ENCODE measurements at regions not wholly inside any gene's neighbourhood (a gene's known extent, or its start where the extent isn't known, plus 50 kb on each side); places are given as distances from the start of the nearest gene placed in this dataset.

DNA sequence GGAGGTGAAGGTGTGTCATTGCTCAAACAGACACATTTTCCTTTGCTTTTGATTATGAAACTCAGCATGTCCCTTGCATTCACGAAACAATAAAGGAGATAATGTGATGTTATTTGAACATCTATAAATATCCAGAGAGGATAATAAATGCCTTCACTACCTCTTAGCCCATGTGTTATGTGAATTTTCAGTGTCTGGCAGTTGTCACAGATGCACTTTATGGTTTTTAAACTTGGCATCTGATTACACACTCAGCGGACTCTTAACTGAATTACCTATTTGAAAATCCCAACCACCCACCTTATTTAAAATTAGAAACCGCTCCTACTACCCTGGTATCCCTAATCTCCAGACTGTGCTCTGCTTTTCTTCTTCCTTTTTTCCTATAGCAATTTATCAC, 254.2 kb downstream of the COG6 start:
- no peak for DNase-seq (ENCODE audit: extremely low spot score)
- TF ChIP-seq, protein P1, sequence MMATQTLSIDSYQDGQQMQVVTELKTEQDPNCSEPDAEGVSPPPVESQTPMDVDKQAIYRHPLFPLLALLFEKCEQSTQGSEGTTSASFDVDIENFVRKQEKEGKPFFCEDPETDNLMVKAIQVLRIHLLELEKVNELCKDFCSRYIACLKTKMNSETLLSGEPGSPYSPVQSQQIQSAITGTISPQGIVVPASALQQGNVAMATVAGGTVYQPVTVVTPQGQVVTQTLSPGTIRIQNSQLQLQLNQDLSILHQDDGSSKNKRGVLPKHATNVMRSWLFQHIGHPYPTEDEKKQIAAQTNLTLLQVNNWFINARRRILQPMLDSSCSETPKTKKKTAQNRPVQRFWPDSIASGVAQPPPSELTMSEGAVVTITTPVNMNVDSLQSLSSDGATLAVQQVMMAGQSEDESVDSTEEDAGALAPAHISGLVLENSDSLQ (IDR thresholded peaks at IDR 0.05), result no peak
- no peak for TF ChIP-seq NFRKB (IDR thresholded peaks at IDR 0.05)
- TF ChIP-seq FOXA1 (IDR thresholded peaks at IDR 0.05), result no peak
- ChIA-PET POLR2A (no interaction called here), CTCF (no interaction called here)

- ChIA-PET CTCF (no interaction called here), POLR2A (no interaction called here)
- no peak for TF ChIP-seq TARDBP (IDR thresholded peaks at IDR 0.05)
- TF ChIP-seq SUZ12 (IDR thresholded peaks at IDR 0.05), result no peak
- no peak for TF ChIP-seq LEF1 (IDR thresholded peaks at IDR 0.05; ENCODE audit: borderline replicate concordance)
- no peak for TF ChIP-seq L3MBTL2 (conservative IDR thresholded peaks at IDR 0.05)
- DNase-seq (ENCODE audit: extremely low spot score), result no peak
These were observed 254.6 kb downstream of the COG6 start for GRCh38 chr13:39910041-39910440.

DNA sequence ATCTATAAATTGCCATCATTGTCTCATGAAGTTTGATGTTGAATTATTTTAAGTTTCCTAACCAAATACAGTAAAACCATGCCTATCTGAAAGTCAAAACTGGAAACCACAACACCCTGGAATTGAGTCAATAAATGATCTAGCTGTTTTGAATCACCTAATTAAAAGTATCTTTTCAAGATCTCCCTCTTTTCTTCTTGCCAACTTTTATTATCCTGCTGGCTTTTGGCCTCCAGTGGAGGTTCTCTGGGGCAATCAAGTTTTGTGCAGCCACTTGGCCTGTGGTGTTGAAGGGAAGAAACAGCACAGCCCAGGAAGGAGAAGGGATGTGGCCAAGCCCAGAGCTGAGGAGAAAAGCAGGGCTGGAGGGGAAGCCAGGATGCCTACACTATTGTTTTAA, 255.4 kb downstream of the COG6 start:
- DNase-seq (ENCODE audit: extremely low spot score), result no peak
- ChIA-PET POLR2A (no interaction called here), CTCF (no interaction called here)
- TF ChIP-seq BHLHE40 (IDR thresholded peaks at IDR 0.05; ENCODE audit: borderline replicate concordance), result no peak
- TF ChIP-seq CTBP1 (IDR thresholded peaks at IDR 0.05; ENCODE audit: borderline replicate concordance), result no peak
- no peak for TF ChIP-seq LEF1 (IDR thresholded peaks at IDR 0.05; ENCODE audit: borderline replicate concordance)
- no peak for TF ChIP-seq FOXM1 (IDR thresholded peaks at IDR 0.05; ENCODE audit: borderline replicate concordance)
- TF ChIP-seq ZNF384 (IDR thresholded peaks at IDR 0.05), result no peak
- no peak for TF ChIP-seq NFRKB (IDR thresholded peaks at IDR 0.05)
- TF ChIP-seq SUZ12 (IDR thresholded peaks at IDR 0.05), result no peak
- TF ChIP-seq, protein P1 (IDR thresholded peaks at IDR 0.05), result no peak
- TF ChIP-seq SP1 (IDR thresholded peaks at IDR 0.05), result no peak
- TF ChIP-seq L3MBTL2 (conservative IDR thresholded peaks at IDR 0.05), result no peak
- no peak for TF ChIP-seq FOXA1 (IDR thresholded peaks at IDR 0.05)
- no peak for TF ChIP-seq HDGF (IDR thresholded peaks at IDR 0.05; ENCODE audit: borderline replicate concordance)
- no peak for TF ChIP-seq FOXK2 (IDR thresholded peaks at IDR 0.05)

GRCh38 chr13:39913339-39913738, 257.9 kb downstream of the COG6 start:
- POLR2A ChIA-PET, result no interaction called here
- CTCF ChIA-PET, result no interaction called here
- TF ChIP-seq, protein P1 (IDR thresholded peaks at IDR 0.05), result no peak
- no peak for TF ChIP-seq ELF4 (IDR thresholded peaks at IDR 0.05)
- DNase-seq (ENCODE audit: extremely low spot score), result no peak

DNA sequence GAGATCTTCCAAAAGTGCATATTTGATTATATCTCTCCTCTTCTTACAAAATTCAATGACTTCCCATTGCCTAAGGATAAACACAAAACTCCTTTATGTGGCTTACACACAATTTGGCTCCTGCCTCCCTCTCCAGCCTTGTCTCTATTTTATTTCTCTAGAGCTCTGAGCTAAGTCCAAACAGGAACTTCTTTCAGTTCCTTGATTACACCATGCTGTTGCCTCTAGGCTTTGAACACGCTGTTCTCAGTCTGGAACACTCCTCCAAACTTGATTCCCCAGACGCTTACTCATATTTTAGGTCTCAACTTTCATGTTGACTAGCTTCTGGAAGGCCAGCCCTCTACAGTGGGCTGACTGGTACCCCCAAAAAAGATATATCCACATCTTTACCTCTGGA, 258.5 kb downstream of the COG6 start:
- DNase-seq (ENCODE audit: extremely low spot score), result no peak
- no peak for TF ChIP-seq ZNF384 (IDR thresholded peaks at IDR 0.05)
- no peak for TF ChIP-seq ARNT (IDR thresholded peaks at IDR 0.05)
- TF ChIP-seq NFRKB (IDR thresholded peaks at IDR 0.05), result no peak
- no peak for TF ChIP-seq FOXA1 (IDR thresholded peaks at IDR 0.05)
- no peak for TF ChIP-seq SUZ12 (IDR thresholded peaks at IDR 0.05)
- TF ChIP-seq L3MBTL2 (conservative IDR thresholded peaks at IDR 0.05), result no peak
- no peak for TF ChIP-seq ELF4 (IDR thresholded peaks at IDR 0.05)
- TF ChIP-seq, protein P1 (IDR thresholded peaks at IDR 0.05), result no peak
- no peak for TF ChIP-seq CTBP1 (IDR thresholded peaks at IDR 0.05; ENCODE audit: borderline replicate concordance)
- no peak for TF ChIP-seq BHLHE40 (IDR thresholded peaks at IDR 0.05; ENCODE audit: borderline replicate concordance)
- TF ChIP-seq FOXM1 (IDR thresholded peaks at IDR 0.05; ENCODE audit: borderline replicate concordance), result no peak
- no peak for TF ChIP-seq TARDBP (IDR thresholded peaks at IDR 0.05)
- no peak for TF ChIP-seq FOXK2 (IDR thresholded peaks at IDR 0.05)
- no peak for TF ChIP-seq HDGF (IDR thresholded peaks at IDR 0.05; ENCODE audit: borderline replicate concordance)
- no peak for TF ChIP-seq LEF1 (IDR thresholded peaks at IDR 0.05; ENCODE audit: borderline replicate concordance)
- no peak for TF ChIP-seq SP1 (IDR thresholded peaks at IDR 0.05)
- CTCF ChIA-PET, result no interaction called here
- POLR2A ChIA-PET, result no interaction called here

GRCh38 chr13:39915418-39915817, 260.0 kb downstream of the COG6 start:
- TF ChIP-seq CTBP1 (IDR thresholded peaks at IDR 0.05; ENCODE audit: borderline replicate concordance) (no peak), FOXM1 (IDR thresholded peaks at IDR 0.05; ENCODE audit: borderline replicate concordance) (no peak), TARDBP (IDR thresholded peaks at IDR 0.05) (no peak), ZNF384 (IDR thresholded peaks at IDR 0.05) (no peak), ARNT (IDR thresholded peaks at IDR 0.05) (no peak), NFRKB (IDR thresholded peaks at IDR 0.05) (no peak), BHLHE40 (IDR thresholded peaks at IDR 0.05; ENCODE audit: borderline replicate concordance) (no peak), SUZ12 (IDR thresholded peaks at IDR 0.05) (no peak), SP1 (IDR thresholded peaks at IDR 0.05) (no peak), FOXK2 (IDR thresholded peaks at IDR 0.05) (no peak), LEF1 (IDR thresholded peaks at IDR 0.05; ENCODE audit: borderline replicate concordance) (no peak), L3MBTL2 (conservative IDR thresholded peaks at IDR 0.05) (no peak), ELF4 (IDR thresholded peaks at IDR 0.05) (no peak), FOXA1 (IDR thresholded peaks at IDR 0.05) (no peak)
- TF ChIP-seq, protein P1 (IDR thresholded peaks at IDR 0.05), result no peak
- CTCF ChIA-PET, result no interaction called here
- POLR2A ChIA-PET, result no interaction called here

More at GRCh38 chr13:39915418-39915817, 260.0 kb downstream of the COG6 start:
- DNase-seq (ENCODE audit: extremely low spot score), result no peak
